GM12878 (cell line): ENCODE measurements at regions not wholly inside any gene's neighbourhood (a gene's known extent, or its start where the extent isn't known, plus 50 kb on each side); places are given as distances from the start of the nearest gene placed in this dataset.

Experiments used
- ATAC-seq: fragments of 200-7000 bp; cut with Tn5 transposase; 3 replicates; pipeline ENCODE4 v1.9.1; 2020; ENCODE audit warnings: mild to moderate bottlenecking, moderate library complexity
- BruUV-seq: library from RNA; stranded (reverse); fragments of 400-500 nt; replicated peaks from 2 replicates; lab custom pipeline; 2021; lab: Mats Ljungman, UMichigan
- CTCF ChIA-PET: fragments of 300-600 bp; sonication (Branson Sonifier 250); formaldehyde crosslinking; extraction: SDS; loops from one replicate; lab custom pipeline; 2021; ENCODE audit warnings: inconsistent platforms; lab: Yijun Ruan, JAX
- POLR2A ChIA-PET: fragments of 350-600 bp; formaldehyde crosslinking; extraction: SDS; loops from one replicate; lab custom pipeline; 2021; ENCODE audit warnings: inconsistent platforms; lab: Charles Lee
- RAD21 ChIA-PET: fragments of 300-600 bp; sonication (Branson Sonifier 250); formaldehyde crosslinking; loops from one replicate; lab custom pipeline; 2023; ENCODE audit warnings: antibody characterized with exemption; ENCODE audit not compliant: unreplicated experiment; lab: Charles Lee
- SMC1A ChIA-PET: fragments of 300-600 bp; sonication (Branson Sonifier 250); formaldehyde crosslinking; loops from one replicate; lab custom pipeline; 2023; ENCODE audit not compliant: unreplicated experiment, uncharacterized antibody; lab: Charles Lee
- DNase-seq: peaks from one replicate; pipeline ENCODE4 v3.0.0-alpha.2; 2011; ENCODE audit warnings: low read depth, low spot score
- FAIRE-seq: peaks from 3 replicates; lab custom pipeline; 2011; peaks lifted over from hg19 to GRCh38; lab: Jason Lieb, UNC
- H2AFZ ChIP-seq: 2 replicates; pipeline ENCODE4 v1.6.0; 2011; ENCODE audit warnings: low read depth, low read length, control low read depth; ENCODE audit not compliant: control insufficient read depth
- H3K27ac ChIP-seq: 2 replicates; pipeline ENCODE4 v1.5.1; 2011; ENCODE audit warnings: control low read depth; ENCODE audit not compliant: control insufficient read depth, insufficient read depth
- H3K27me3 ChIP-seq, 2 experiments: replicated peaks in 1 of 2; 2 replicates each; pipeline versions ENCODE4 v1.6.0 to v1.6.1; 2011; ENCODE audit warnings: low read length in 1 of 2; ENCODE audit not compliant: control insufficient read depth in 2 of 2, insufficient read depth in 2 of 2
- H3K36me3 ChIP-seq, 2 experiments: 2 replicates each; pipeline ENCODE4 v1.5.1; 2011; ENCODE audit warnings: low read length in 1 of 2; ENCODE audit not compliant: control insufficient read depth in 2 of 2, insufficient read depth in 2 of 2
- H3K4me1 ChIP-seq: 2 replicates; pipeline ENCODE4 v1.6.1; 2011; ENCODE audit warnings: mild to moderate bottlenecking, low read length, moderate library complexity, mixed read lengths; ENCODE audit not compliant: control insufficient read depth, insufficient read depth
- H3K4me2 ChIP-seq: 2 replicates; pipeline ENCODE4 v1.6.0; 2011; ENCODE audit warnings: control low read depth; ENCODE audit not compliant: control insufficient read depth, insufficient read depth
- H3K4me3 ChIP-seq: fragments of 200-600 bp; sonication (generic); 2 replicates; pipeline ENCODE4 v1.5.1; 2016
- H3K79me2 ChIP-seq: 2 replicates; pipeline ENCODE4 v1.6.0; 2011; ENCODE audit warnings: low read length; ENCODE audit not compliant: control insufficient read depth, insufficient read depth
- H3K9ac ChIP-seq: 2 replicates; pipeline ENCODE4 v1.8.0; 2011; ENCODE audit warnings: low read length, control low read depth, mixed read lengths; ENCODE audit not compliant: control insufficient read depth, insufficient read depth
- H3K9me3 ChIP-seq: replicated peaks from 3 replicates; pipeline ENCODE4 v1.5.1; 2011; ENCODE audit warnings: mild to moderate bottlenecking, low read length; ENCODE audit not compliant: control insufficient read depth, insufficient read depth
- H4K20me1 ChIP-seq: 2 replicates; pipeline ENCODE4 v1.6.0; 2011; ENCODE audit not compliant: control insufficient read depth, insufficient read depth
- BRCA1 ChIP-seq: IDR thresholded peaks from 2 replicates; pipeline ENCODE4 v1.6.1; 2011; ENCODE audit warnings: low read depth, low read length, improper control_type of control experiment
- IKZF2 ChIP-seq, 2 experiments: fragments of 450-650 bp; IDR thresholded peaks; 2 replicates each; pipeline ENCODE4 v1.6.1; 2017; ENCODE audit warnings: mild to moderate bottlenecking in 2 of 2, moderate library complexity in 2 of 2
- RFX5 ChIP-seq: IDR thresholded peaks from 2 replicates; pipeline ENCODE4 v1.6.1; 2011; ENCODE audit warnings: low read depth, low read length, improper control_type of control experiment
- RUNX3 ChIP-seq: IDR thresholded peaks from 2 replicates; pipeline ENCODE4 v1.6.1; 2012; ENCODE audit warnings: low read length, inconsistent platforms
- SMC3 ChIP-seq: IDR thresholded peaks from 2 replicates; pipeline ENCODE4 v1.6.1; 2011; ENCODE audit warnings: low read length, improper control_type of control experiment, borderline replicate concordance
- STAT3 ChIP-seq: IDR thresholded peaks from 2 replicates; pipeline ENCODE4 v1.6.1; 2011; ENCODE audit warnings: low read depth, low read length, improper control_type of control experiment
- ZBED1 ChIP-seq: IDR thresholded peaks from 2 replicates; pipeline ENCODE4 v1.6.1; 2016; ENCODE audit warnings: borderline replicate concordance
- WGBS: methylation state at CpG from one replicate; pipeline ENCODE4 v1.1.6; 2016; ENCODE audit warnings: low lambda C conversion rate; ENCODE audit not compliant: insufficient replicate concordance, insufficient coverage; ENCODE audit errors: missing lambda C conversion rate; 5-methylcytosine and 5-hydroxymethylcytosine counted together
- in situ Hi-C: fragments of 300-500 bp; cut with MboI; formaldehyde crosslinking; loops from 9 replicates; pipeline ENCODE4 v1.14.3; 2018; ENCODE audit warnings: mixed read lengths
- intact Hi-C: fragments of 100-400 bp; cut with micrococcal nuclease; formaldehyde crosslinking; loops from one replicate; pipeline ENCODE4 v1.14.2; 2022; ENCODE audit not compliant: unreplicated experiment
- TF ChIP-seq, protein P1 (sequence below): fragments of 450-650 bp; IDR thresholded peaks from 2 replicates; pipeline ENCODE4 v1.6.1; 2014; ENCODE audit warnings: mild to moderate bottlenecking

DNA sequence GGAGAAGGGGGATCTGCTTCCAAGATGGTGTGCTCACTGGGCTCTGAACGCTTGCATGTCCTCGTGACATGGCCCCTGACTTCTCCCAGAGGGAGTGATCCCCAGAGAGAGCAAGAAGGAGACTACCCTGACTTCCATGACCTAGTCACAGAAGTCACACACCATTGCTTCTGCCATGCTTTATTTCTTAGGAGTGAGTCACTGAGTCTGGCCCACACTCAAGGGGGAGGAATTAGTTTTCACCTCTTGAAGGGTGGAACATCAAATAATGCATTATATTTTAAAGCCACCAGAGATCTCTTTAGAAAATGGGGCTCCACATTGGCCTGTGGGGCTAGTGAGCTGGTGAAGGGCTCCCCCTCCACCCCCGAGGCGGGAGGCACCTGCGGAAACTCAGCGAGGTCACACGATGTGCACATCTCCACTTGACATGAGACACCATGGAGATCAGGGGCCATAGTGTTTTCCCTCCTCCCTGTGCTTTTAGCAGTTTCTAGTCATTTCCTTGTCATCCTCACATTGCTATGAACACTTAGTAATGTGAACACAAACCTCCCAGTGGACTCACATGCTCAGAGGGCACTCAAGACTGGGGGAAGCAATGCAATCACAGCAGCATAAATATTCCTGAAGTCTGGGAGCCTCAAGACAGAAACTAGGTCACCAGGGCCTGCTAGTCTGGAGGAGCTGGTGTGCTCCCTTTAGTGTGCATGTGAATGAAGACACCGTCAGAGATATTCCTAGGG, 87.4 kb upstream of the FZD10 start:
- intact Hi-C loops = no loop called here
- ChIA-PET RAD21 (no interaction called here), SMC1A (no interaction called here), POLR2A (no interaction called here)
- DNase-seq (no peak), FAIRE-seq (no peak), ATAC-seq (no peak)
- Histone ChIP-seq H3K9ac (no peak overlapping the region), H2AFZ (no peak overlapping the region), H3K4me3 (no peak overlapping the region), H3K36me3 (no peaks in the 10 kb centered on the region), H3K4me2 (no peak overlapping the region), H3K79me2 (no peaks in the 10 kb centered on the region), H3K9me3 (no peaks in the 10 kb centered on the region; the same call in 2 of the 3 replicates)
- BruUV-seq = no TSS peak
- WGBS = 38% methylated on average over 8 of the region's 8 CpGs
- in situ Hi-C loops = no loop called here
- no peak for TF ChIP-seq SMC3
- TF ChIP-seq, protein P1, sequence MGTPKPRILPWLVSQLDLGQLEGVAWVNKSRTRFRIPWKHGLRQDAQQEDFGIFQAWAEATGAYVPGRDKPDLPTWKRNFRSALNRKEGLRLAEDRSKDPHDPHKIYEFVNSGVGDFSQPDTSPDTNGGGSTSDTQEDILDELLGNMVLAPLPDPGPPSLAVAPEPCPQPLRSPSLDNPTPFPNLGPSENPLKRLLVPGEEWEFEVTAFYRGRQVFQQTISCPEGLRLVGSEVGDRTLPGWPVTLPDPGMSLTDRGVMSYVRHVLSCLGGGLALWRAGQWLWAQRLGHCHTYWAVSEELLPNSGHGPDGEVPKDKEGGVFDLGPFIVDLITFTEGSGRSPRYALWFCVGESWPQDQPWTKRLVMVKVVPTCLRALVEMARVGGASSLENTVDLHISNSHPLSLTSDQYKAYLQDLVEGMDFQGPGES = no peak
- no peak for TF ChIP-seq BRCA1
- no peak for TF ChIP-seq STAT3
- TF ChIP-seq RUNX3 = no peak
- TF ChIP-seq ZBED1 = no peak
- TF ChIP-seq, all 136 proteins: peak for 0
- no peak overlapping the region for H3K27ac ChIP-seq
- H3K27me3 ChIP-seq = no peaks in the 10 kb centered on the region
- CTCF ChIA-PET = no interaction called here
- no peaks in the 10 kb centered on the region for H4K20me1 ChIP-seq
- no peaks in the 10 kb centered on the region for H3K4me1 ChIP-seq

DNA sequence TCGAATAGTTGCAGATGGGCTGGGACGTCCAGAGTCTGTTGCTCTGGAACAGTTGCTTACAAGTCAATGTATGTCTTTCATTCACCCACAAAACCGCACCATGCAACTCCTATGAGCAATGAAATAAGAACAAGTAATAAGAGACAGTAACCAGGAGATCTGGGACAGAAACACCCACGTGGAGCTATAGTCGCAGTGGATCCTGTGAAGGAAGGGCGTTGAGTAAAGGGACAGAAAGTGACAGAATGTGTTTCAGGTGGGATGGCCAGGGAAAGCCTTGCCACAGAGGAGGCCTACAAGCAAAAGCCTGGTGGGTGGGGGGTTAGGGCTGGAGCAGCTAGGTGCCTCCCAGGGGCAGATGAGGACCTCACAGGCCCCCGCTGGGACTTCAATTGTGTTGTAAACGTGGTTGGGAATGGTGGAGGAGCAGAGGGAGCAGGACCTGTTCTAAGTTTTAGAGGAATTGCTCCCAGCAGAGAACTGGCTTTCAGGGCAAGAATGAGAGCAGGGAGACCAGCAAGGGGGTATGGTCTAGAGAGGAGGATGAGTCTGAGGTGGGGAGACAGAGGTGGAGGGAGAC, 86.7 kb upstream of the FZD10 start:
- no peak overlapping the region for H2AFZ ChIP-seq
- SMC1A ChIA-PET = no interaction called here
- intact Hi-C loops (no loop called here), in situ Hi-C loops (no loop called here)
- BruUV-seq = no TSS peak
- H3K27ac ChIP-seq = no peak overlapping the region
- H3K4me2 ChIP-seq = no peak overlapping the region
- RAD21 ChIA-PET = no interaction called here
- CTCF ChIA-PET = no interaction called here
- H3K9ac ChIP-seq = no peak overlapping the region
- no peak for FAIRE-seq
- no peak overlapping the region for H3K4me3 ChIP-seq
- WGBS = 6% methylated on average over 8 of the region's 8 CpGs
- H3K36me3 ChIP-seq = no peaks in the 10 kb centered on the region
- no peaks in the 10 kb centered on the region for H3K79me2 ChIP-seq
- H3K9me3 ChIP-seq = no peaks in the 10 kb centered on the region; the same call in 2 of the 3 replicates
- H4K20me1 ChIP-seq = no peaks in the 10 kb centered on the region
- no peak for ATAC-seq
- TF ChIP-seq IKZF2 (IDR thresholded peaks at IDR 0.05) (no peak), RFX5 (no peak)
- DNase-seq = no peak
- no peaks in the 10 kb centered on the region for H3K4me1 ChIP-seq
- no peaks in the 10 kb centered on the region for H3K27me3 ChIP-seq
- POLR2A ChIA-PET = no interaction called here
